ENCODE measurements at regions not wholly inside any gene's neighbourhood (a gene's known extent, or its start where the extent isn't known, plus 50 kb on each side); places are given as distances from the start of the nearest gene placed in this dataset.

DNA sequence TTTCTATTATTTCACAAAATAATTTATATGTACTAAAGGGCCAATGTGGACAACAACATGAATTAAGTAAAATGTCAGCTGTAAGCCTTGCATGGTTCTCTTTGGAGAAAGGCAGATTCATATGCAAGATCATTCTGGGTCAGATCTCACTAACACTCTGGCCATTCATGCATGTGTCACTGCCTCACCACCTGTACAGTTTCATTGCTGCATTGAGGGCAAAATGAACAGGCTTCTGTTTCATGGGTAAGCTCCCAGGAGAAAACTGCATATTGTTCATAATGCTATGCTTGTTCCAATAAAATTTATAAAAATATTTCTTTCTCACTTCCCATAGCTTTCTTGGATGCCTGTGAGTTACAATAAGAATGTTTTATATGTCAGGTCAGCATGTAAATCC is 275.2 kb downstream of the ZNF248 start:
- no peak overlapping the region for H2BK15ac ChIP-seq (replicated peaks; ENCODE audit: low read depth)
- no peak for DNase-seq
- H3K27ac ChIP-seq (ENCODE audit: low read depth, low read length), result no peak overlapping the region
- no peak overlapping the region for H2AK5ac ChIP-seq (ENCODE audit: low read length)
- no peaks in the 10 kb centered on the region for H3K27me3 ChIP-seq (ENCODE audit: insufficient read depth, low read length, poor library complexity)
- no peak overlapping the region for H3K4me3 ChIP-seq (ENCODE audit: low read length)
- H3K36me3 ChIP-seq (ENCODE audit: control insufficient read depth, insufficient read depth, low read length), result no peaks in the 10 kb centered on the region
- H3K4me1 ChIP-seq (ENCODE audit: control insufficient read depth, low read depth, low read length), result no peaks in the 10 kb centered on the region
- H2BK120ac ChIP-seq (ENCODE audit: low read depth, low read length), result no peak overlapping the region
- no peak overlapping the region for H3K4me2 ChIP-seq (ENCODE audit: low read length)
- no peak overlapping the region for H3K18ac ChIP-seq (ENCODE audit: low read length)
- no peak overlapping the region for H4K5ac ChIP-seq (ENCODE audit: low read length)
- H3K23ac ChIP-seq (ENCODE audit: low read length), result no peak overlapping the region
- no peak overlapping the region for H2BK5ac ChIP-seq (ENCODE audit: low read length)
- H3K4ac ChIP-seq (ENCODE audit: low read depth, low read length), result no peak overlapping the region
- no peak overlapping the region for H3K56ac ChIP-seq (ENCODE audit: low read length)
- H4K8ac ChIP-seq (ENCODE audit: low read depth, low read length), result no peak overlapping the region
- no peaks in the 10 kb centered on the region for H3K79me2 ChIP-seq (ENCODE audit: control insufficient read depth, insufficient read depth, low read length)
- H3K79me1 ChIP-seq (ENCODE audit: low read length), result no peaks in the 10 kb centered on the region
- no peak overlapping the region for H3K9ac ChIP-seq (ENCODE audit: low read length)

DNA sequence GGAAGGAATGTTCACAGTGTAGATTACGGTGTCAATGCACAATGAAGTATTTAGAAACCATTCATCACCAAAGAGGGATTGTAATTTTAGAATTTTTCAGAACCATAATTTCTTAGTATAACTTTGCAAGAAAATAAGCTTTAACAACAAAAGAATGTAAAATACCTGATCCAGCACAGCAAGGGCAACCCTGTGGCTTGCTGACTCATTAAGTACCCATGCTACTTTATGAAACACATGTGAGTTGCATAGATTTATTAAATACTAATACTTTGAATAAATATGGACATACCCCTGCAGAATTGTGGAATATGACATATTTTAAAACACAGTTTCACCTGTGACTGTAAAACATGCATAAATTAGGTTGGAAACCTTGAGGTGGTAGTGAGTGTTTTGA is 281.3 kb downstream of the ZNF248 start:
- no peaks in the 10 kb centered on the region for H3K27me3 ChIP-seq (ENCODE audit: insufficient read depth, low read length, poor library complexity)
- no peaks in the 10 kb centered on the region for H3K36me3 ChIP-seq (ENCODE audit: control insufficient read depth, insufficient read depth, low read length)
- H3K4me1 ChIP-seq (ENCODE audit: control insufficient read depth, low read depth, low read length), result no peaks in the 10 kb centered on the region
- no peak overlapping the region for H3K9ac ChIP-seq (ENCODE audit: low read length)
- no peak overlapping the region for H3K4me3 ChIP-seq (ENCODE audit: low read length)
- no peak for DNase-seq
- H3K27ac ChIP-seq (ENCODE audit: low read depth, low read length), result no peak overlapping the region
- H3K18ac ChIP-seq (ENCODE audit: low read length), result no peak overlapping the region
- no peak overlapping the region for H2BK5ac ChIP-seq (ENCODE audit: low read length)
- no CpG with 5 or more reads among the region's 1 CpG for WGBS (ENCODE audit: extremely low coverage, insufficient coverage, low lambda C conversion rate)
- no peak overlapping the region for H2AK5ac ChIP-seq (ENCODE audit: low read length)
- no peak overlapping the region for H3K4ac ChIP-seq (ENCODE audit: low read depth, low read length)
- no peak overlapping the region for H3K23ac ChIP-seq (ENCODE audit: low read length)
- no peak overlapping the region for H2BK120ac ChIP-seq (ENCODE audit: low read depth, low read length)
- H4K8ac ChIP-seq (ENCODE audit: low read depth, low read length), result no peak overlapping the region
- H3K79me1 ChIP-seq (ENCODE audit: low read length), result no peaks in the 10 kb centered on the region
- H3K56ac ChIP-seq (ENCODE audit: low read length), result no peak overlapping the region
- H3K4me2 ChIP-seq (ENCODE audit: low read length), result no peak overlapping the region
- no peaks in the 10 kb centered on the region for H3K79me2 ChIP-seq (ENCODE audit: control insufficient read depth, insufficient read depth, low read length)
- H4K5ac ChIP-seq (ENCODE audit: low read length), result no peak overlapping the region
- no peak overlapping the region for H2BK15ac ChIP-seq (replicated peaks; ENCODE audit: low read depth)

DNA sequence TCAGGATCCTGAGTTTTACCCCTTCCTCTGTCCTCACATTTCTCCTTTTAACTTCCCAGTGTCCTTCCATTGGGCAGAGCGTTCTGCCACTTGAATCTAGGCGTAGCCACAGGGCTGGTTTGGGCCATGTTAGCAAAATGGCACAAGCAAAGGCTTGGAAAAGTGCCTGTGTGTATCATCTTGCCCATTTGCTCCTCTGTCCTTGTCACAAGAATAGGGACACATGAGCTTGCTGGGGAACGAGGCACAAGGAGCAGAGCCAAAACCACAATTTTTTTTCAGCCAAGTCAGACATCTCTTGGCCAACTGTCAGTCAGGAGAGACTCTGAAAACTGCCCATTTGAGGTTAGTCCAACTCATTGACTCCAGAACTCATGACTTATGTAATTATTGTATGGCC is 285.2 kb downstream of the ZNF248 start:
- no peak overlapping the region for H3K56ac ChIP-seq (ENCODE audit: low read length)
- no peak overlapping the region for H4K8ac ChIP-seq (ENCODE audit: low read depth, low read length)
- H3K27me3 ChIP-seq (ENCODE audit: insufficient read depth, low read length, poor library complexity), result no peaks in the 10 kb centered on the region
- no peaks in the 10 kb centered on the region for H3K79me2 ChIP-seq (ENCODE audit: control insufficient read depth, insufficient read depth, low read length)
- H3K23ac ChIP-seq (ENCODE audit: low read length), result no peak overlapping the region
- H2BK5ac ChIP-seq (ENCODE audit: low read length), result no peak overlapping the region
- H3K9ac ChIP-seq (ENCODE audit: low read length), result no peak overlapping the region
- peak overlapping the region; percentile 15 for H3K4me3 ChIP-seq (ENCODE audit: low read length)
- H3K27ac ChIP-seq (ENCODE audit: low read depth, low read length), result no peak overlapping the region
- no peak overlapping the region for H4K5ac ChIP-seq (ENCODE audit: low read length)
- no CpG with 5 or more reads among the region's 3 CpGs for WGBS (ENCODE audit: extremely low coverage, insufficient coverage, low lambda C conversion rate)
- no peak overlapping the region for H2BK120ac ChIP-seq (ENCODE audit: low read depth, low read length)
- no peak overlapping the region for H3K4me2 ChIP-seq (ENCODE audit: low read length)
- H2BK15ac ChIP-seq (replicated peaks; ENCODE audit: low read depth), result no peak overlapping the region
- no peak overlapping the region for H3K18ac ChIP-seq (ENCODE audit: low read length)
- DNase-seq, result no peak
- H3K79me1 ChIP-seq (ENCODE audit: low read length), result no peaks in the 10 kb centered on the region
- H3K4ac ChIP-seq (ENCODE audit: low read depth, low read length), result no peak overlapping the region
- H3K36me3 ChIP-seq (ENCODE audit: control insufficient read depth, insufficient read depth, low read length), result no peaks in the 10 kb centered on the region
- H3K4me1 ChIP-seq (ENCODE audit: control insufficient read depth, low read depth, low read length), result no peaks in the 10 kb centered on the region
- H2AK5ac ChIP-seq (ENCODE audit: low read length), result no peak overlapping the region

DNA sequence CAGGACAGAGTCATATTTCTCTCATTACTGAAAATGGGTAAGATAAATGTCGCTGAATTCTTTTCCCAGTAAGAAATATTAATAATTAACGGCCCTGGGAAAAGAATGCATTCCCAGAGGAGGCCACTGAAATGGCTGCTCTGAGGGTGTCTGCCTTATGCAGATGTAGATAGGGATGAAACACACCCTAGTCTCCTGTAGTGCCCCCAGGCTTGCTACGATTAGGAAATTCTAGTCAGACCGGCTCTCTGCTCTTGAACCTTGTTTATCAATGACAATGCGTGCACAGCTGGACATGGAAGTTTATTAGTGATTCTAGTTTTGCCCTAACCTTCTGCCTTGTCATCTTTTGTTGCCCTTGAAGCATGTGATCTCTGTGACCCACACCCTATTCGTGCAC is 291.1 kb downstream of the ZNF248 start:
- H3K27ac ChIP-seq (ENCODE audit: low read depth, low read length), result no peak overlapping the region
- H4K5ac ChIP-seq (ENCODE audit: low read length), result no peak overlapping the region
- DNase-seq, result no peak
- no peak overlapping the region for H2BK5ac ChIP-seq (ENCODE audit: low read length)
- H3K4me3 ChIP-seq (ENCODE audit: low read length), result no peak overlapping the region
- H3K23ac ChIP-seq (ENCODE audit: low read length), result no peak overlapping the region
- H2AK5ac ChIP-seq (ENCODE audit: low read length), result no peak overlapping the region
- H3K4ac ChIP-seq (ENCODE audit: low read depth, low read length), result no peak overlapping the region
- no CpG with 5 or more reads among the region's 6 CpGs for WGBS (ENCODE audit: extremely low coverage, insufficient coverage, low lambda C conversion rate)
- H2BK120ac ChIP-seq (ENCODE audit: low read depth, low read length), result no peak overlapping the region
- H3K36me3 ChIP-seq (ENCODE audit: control insufficient read depth, insufficient read depth, low read length), result no peaks in the 10 kb centered on the region
- no peaks in the 10 kb centered on the region for H3K79me2 ChIP-seq (ENCODE audit: control insufficient read depth, insufficient read depth, low read length)
- H3K9ac ChIP-seq (ENCODE audit: low read length), result no peak overlapping the region
- H3K56ac ChIP-seq (ENCODE audit: low read length), result no peak overlapping the region
- no peak overlapping the region for H3K4me2 ChIP-seq (ENCODE audit: low read length)
- H4K8ac ChIP-seq (ENCODE audit: low read depth, low read length), result no peak overlapping the region
- H3K79me1 ChIP-seq (ENCODE audit: low read length), result no peaks in the 10 kb centered on the region
- H3K18ac ChIP-seq (ENCODE audit: low read length), result no peak overlapping the region
- H3K27me3 ChIP-seq (ENCODE audit: insufficient read depth, low read length, poor library complexity), result no peaks in the 10 kb centered on the region
- no peak overlapping the region for H2BK15ac ChIP-seq (replicated peaks; ENCODE audit: low read depth)
- no peaks in the 10 kb centered on the region for H3K4me1 ChIP-seq (ENCODE audit: control insufficient read depth, low read depth, low read length)

DNA sequence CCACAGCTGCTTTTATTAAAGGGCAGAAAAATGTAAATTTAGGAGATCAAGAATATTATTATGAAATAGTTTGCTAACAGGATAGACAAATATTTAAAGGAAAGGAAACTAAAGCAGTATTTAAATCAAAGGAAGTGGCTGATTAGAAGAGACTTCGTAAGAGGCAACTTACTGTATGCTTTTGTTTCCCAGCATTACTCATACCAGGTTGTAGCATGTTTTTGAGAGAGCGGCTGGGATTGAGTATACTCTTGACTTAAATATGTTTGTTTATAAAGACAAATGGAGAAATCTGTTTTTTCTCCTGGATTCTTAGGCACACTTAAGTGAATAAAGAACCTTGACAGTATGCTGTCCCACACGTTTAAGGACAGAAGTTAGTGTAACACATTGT is 293.7 kb downstream of the ZNF248 start:
- Histone ChIP-seq H3K23ac (ENCODE audit: low read length) (no peak overlapping the region), H3K79me1 (ENCODE audit: low read length) (no peaks in the 10 kb centered on the region), H3K9ac (ENCODE audit: low read length) (no peak overlapping the region), H2BK120ac (ENCODE audit: low read depth, low read length) (no peak overlapping the region), H3K36me3 (ENCODE audit: control insufficient read depth, insufficient read depth, low read length) (no peaks in the 10 kb centered on the region), H2AK5ac (ENCODE audit: low read length) (no peak overlapping the region), H3K4me3 (ENCODE audit: low read length) (no peak overlapping the region), H2BK15ac (replicated peaks; ENCODE audit: low read depth) (no peak overlapping the region), H3K56ac (ENCODE audit: low read length) (no peak overlapping the region), H3K18ac (ENCODE audit: low read length) (no peak overlapping the region), H4K8ac (ENCODE audit: low read depth, low read length) (no peak overlapping the region), H3K4ac (ENCODE audit: low read depth, low read length) (no peak overlapping the region), H3K4me1 (ENCODE audit: control insufficient read depth, low read depth, low read length) (no peaks in the 10 kb centered on the region), H4K5ac (ENCODE audit: low read length) (no peak overlapping the region), H3K79me2 (ENCODE audit: control insufficient read depth, insufficient read depth, low read length) (no peaks in the 10 kb centered on the region), H3K27ac (ENCODE audit: low read depth, low read length) (no peak overlapping the region), H3K4me2 (ENCODE audit: low read length) (no peak overlapping the region), H2BK5ac (ENCODE audit: low read length) (no peak overlapping the region), H3K27me3 (ENCODE audit: insufficient read depth, low read length, poor library complexity) (no peaks in the 10 kb centered on the region)
- no CpG with 5 or more reads among the region's 3 CpGs for WGBS (ENCODE audit: extremely low coverage, insufficient coverage, low lambda C conversion rate)
- no peak for DNase-seq

DNA sequence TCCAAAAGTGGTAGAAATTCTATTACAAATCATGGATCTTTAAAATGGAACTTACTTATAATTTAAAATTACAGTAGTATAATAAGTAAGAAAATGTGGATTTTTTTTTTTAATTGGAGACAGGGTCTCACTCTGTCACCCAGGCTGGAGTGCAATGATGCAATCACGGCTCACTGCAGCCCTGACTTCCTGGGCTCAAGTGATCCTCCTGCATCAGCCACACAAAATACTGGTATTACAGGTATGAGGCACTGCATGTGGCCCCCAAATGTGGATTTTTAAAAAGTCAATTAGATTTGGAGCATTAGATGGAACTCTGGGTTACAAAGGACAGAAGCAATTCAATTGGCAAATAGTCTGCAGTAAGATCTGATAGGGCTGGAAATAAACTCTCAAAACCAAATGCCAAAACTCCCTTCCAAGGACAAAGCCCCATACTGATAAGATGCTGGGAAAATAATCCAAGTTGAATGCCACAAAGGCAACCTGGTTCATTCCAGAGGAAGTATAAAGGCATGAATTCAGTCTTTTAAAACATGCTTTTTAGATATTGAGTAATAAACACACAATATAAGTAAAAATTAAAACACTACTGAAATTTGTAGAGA is 294.2 kb downstream of the ZNF248 start:
- no peak overlapping the region for H3K18ac ChIP-seq (ENCODE audit: low read length)
- H3K79me2 ChIP-seq (ENCODE audit: control insufficient read depth, insufficient read depth, low read length), result no peaks in the 10 kb centered on the region
- no peak overlapping the region for H3K4me2 ChIP-seq (ENCODE audit: low read length)
- DNase-seq, result no peak
- no peak overlapping the region for H3K23ac ChIP-seq (ENCODE audit: low read length)
- no CpG with 5 or more reads among the region's 1 CpG for WGBS (ENCODE audit: extremely low coverage, insufficient coverage, low lambda C conversion rate)
- H3K79me1 ChIP-seq (ENCODE audit: low read length), result no peaks in the 10 kb centered on the region
- no peak overlapping the region for H3K27ac ChIP-seq (ENCODE audit: low read depth, low read length)
- no peak overlapping the region for H4K5ac ChIP-seq (ENCODE audit: low read length)
- H3K4ac ChIP-seq (ENCODE audit: low read depth, low read length), result no peak overlapping the region
- H3K56ac ChIP-seq (ENCODE audit: low read length), result no peak overlapping the region
- H3K9ac ChIP-seq (ENCODE audit: low read length), result no peak overlapping the region
- H2BK120ac ChIP-seq (ENCODE audit: low read depth, low read length), result no peak overlapping the region
- no peak overlapping the region for H2BK15ac ChIP-seq (replicated peaks; ENCODE audit: low read depth)
- no peaks in the 10 kb centered on the region for H3K27me3 ChIP-seq (ENCODE audit: insufficient read depth, low read length, poor library complexity)
- H3K4me3 ChIP-seq (ENCODE audit: low read length), result no peak overlapping the region
- no peaks in the 10 kb centered on the region for H3K4me1 ChIP-seq (ENCODE audit: control insufficient read depth, low read depth, low read length)
- H2AK5ac ChIP-seq (ENCODE audit: low read length), result no peak overlapping the region
- no peak overlapping the region for H4K8ac ChIP-seq (ENCODE audit: low read depth, low read length)
- no peak overlapping the region for H2BK5ac ChIP-seq (ENCODE audit: low read length)
- no peaks in the 10 kb centered on the region for H3K36me3 ChIP-seq (ENCODE audit: control insufficient read depth, insufficient read depth, low read length)

All from mesendoderm (in vitro differentiated cells).